ENCODE measurements at regions not wholly inside any gene's neighbourhood (a gene's known extent, or its start where the extent isn't known, plus 50 kb on each side); places are given as distances from the start of the nearest gene placed in this dataset.

DNA sequence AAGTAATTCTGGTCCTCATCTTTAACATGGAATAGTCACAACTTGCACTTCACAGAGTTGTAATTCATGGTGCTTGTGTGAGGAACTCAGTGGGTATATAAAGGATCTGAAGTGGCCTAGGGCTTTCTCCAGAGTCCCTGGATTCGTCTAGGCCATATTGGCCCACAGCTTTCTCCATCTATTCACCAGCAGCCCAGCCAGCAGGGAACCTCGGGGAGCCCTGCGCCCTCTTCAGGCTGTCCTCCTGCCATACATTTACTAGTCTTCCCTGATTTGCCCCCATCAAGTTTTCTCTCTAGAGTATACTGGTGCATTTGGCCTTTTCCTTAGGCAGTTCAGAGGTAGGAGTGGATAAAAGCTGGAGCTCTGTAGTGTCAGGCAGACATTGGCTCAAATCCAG lies 278.3 kb downstream of the MYCN start:
- TF ChIP-seq, protein P1, sequence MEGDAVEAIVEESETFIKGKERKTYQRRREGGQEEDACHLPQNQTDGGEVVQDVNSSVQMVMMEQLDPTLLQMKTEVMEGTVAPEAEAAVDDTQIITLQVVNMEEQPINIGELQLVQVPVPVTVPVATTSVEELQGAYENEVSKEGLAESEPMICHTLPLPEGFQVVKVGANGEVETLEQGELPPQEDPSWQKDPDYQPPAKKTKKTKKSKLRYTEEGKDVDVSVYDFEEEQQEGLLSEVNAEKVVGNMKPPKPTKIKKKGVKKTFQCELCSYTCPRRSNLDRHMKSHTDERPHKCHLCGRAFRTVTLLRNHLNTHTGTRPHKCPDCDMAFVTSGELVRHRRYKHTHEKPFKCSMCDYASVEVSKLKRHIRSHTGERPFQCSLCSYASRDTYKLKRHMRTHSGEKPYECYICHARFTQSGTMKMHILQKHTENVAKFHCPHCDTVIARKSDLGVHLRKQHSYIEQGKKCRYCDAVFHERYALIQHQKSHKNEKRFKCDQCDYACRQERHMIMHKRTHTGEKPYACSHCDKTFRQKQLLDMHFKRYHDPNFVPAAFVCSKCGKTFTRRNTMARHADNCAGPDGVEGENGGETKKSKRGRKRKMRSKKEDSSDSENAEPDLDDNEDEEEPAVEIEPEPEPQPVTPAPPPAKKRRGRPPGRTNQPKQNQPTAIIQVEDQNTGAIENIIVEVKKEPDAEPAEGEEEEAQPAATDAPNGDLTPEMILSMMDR (IDR thresholded peaks at IDR 0.05): peak in 2 of 6 experiments; percentile 39 to 45
- TF ChIP-seq POLR2A (IDR thresholded peaks at IDR 0.05): no peak
